ENCODE measurements at regions not wholly inside any gene's neighbourhood (a gene's known extent, or its start where the extent isn't known, plus 50 kb on each side); places are given as distances from the start of the nearest gene placed in this dataset.

GRCh38 chr3:190731596-190731995, 130.9 kb downstream of the GMNC start (continued):
- TF ChIP-seq DMTF1 (CRISPR knock-in tag; IDR thresholded peaks at IDR 0.05): no peak
- TF ChIP-seq ZNF768 (CRISPR knock-in tag; IDR thresholded peaks at IDR 0.05): no peak

- H2AFZ ChIP-seq (ENCODE audit: low read length): no peak overlapping the region
- ATAC-seq (peak; percentile 71; the same call in 2 of the 3 replicates), FAIRE-seq (no peak), DNase-seq (ENCODE audit: low spot score) (peak; percentile 16)
- H3K4me3 ChIP-seq (replicated peaks in 1 of 3; ENCODE audit: insufficient read depth in 1 of 3, low read depth in 2 of 3, low read length in 3 of 3): no peak overlapping the region
- no peaks in the 10 kb centered on the region for H4K20me1 ChIP-seq (ENCODE audit: insufficient read depth, low read length)
- H3K4me2 ChIP-seq (ENCODE audit: low read depth, low read length): peak overlapping the region; percentile 18; the same call in 1 of the 2 replicates
- intact Hi-C loops (cut with micrococcal nuclease; ENCODE audit: unreplicated experiment): no loop called here
- no peaks in the 10 kb centered on the region for H3K4me1 ChIP-seq (ENCODE audit: insufficient read depth, low read length)
- in situ Hi-C loops (cut with HindIII; ENCODE audit: extremely low pct_ligation_motif_present, low pct_unique_long_range_greater_than_20kb): no loop called here
- ChIA-PET CTCF (ENCODE audit: low intra/inter-chr PET ratio, low total read pairs) (no interaction called here), POLR2A (no interaction called here)
- BruUV-seq (replicated peaks): no TSS peak
- no peak overlapping the region for H3K9ac ChIP-seq (ENCODE audit: insufficient read depth, low read depth, low read length)
- WGBS (ENCODE audit: low lambda C conversion rate): 14% methylated on average over 7 of the region's 7 CpGs
- H3K79me2 ChIP-seq (ENCODE audit: insufficient read depth, low read length): no peaks in the 10 kb centered on the region
- H3K9me3 ChIP-seq (ENCODE audit: low read length): no peaks in the 10 kb centered on the region
- H3K27ac ChIP-seq (ENCODE audit: extremely low read length, insufficient read depth, low read length): no peak overlapping the region
- H3K36me3 ChIP-seq (replicated peaks in 1 of 2; ENCODE audit: control insufficient read depth in 1 of 2, insufficient read depth in 2 of 2, low read length in 2 of 2): no peaks in the 10 kb centered on the region
- H3K27me3 ChIP-seq (ENCODE audit: control insufficient read depth in 1 of 2, insufficient read depth in 2 of 2, low read length in 2 of 2): no peaks in the 10 kb centered on the region
- no peak for TF ChIP-seq U2AF1 (optimal IDR thresholded peaks at IDR 0.05; ENCODE audit: low read depth, low read length)
- TF ChIP-seq MAFF (IDR thresholded peaks at IDR 0.05; ENCODE audit: low read depth, low read length): 0 out of 2 replicates have a peak, but pooled peaks have one; percentile 5
- TF ChIP-seq CEBPG (CRISPR knock-in tag; IDR thresholded peaks at IDR 0.05): peak; percentile 77
- TF ChIP-seq ZNF841 (CRISPR knock-in tag; IDR thresholded peaks at IDR 0.05; ENCODE audit: borderline replicate concordance): no peak
- no peak for TF ChIP-seq HNRNPH1 (optimal IDR thresholded peaks at IDR 0.05; ENCODE audit: low read depth, low read length)
- no peak for TF ChIP-seq TFDP1 (CRISPR knock-in tag; IDR thresholded peaks at IDR 0.05; ENCODE audit: borderline replicate concordance)
- TF ChIP-seq IRF9 (CRISPR knock-in tag; IDR thresholded peaks at IDR 0.05; ENCODE audit: borderline replicate concordance): no peak
- TF ChIP-seq YEATS4 (CRISPR knock-in tag; IDR thresholded peaks at IDR 0.05; ENCODE audit: borderline replicate concordance): no peak
- TF ChIP-seq PRDM15 (CRISPR knock-in tag; IDR thresholded peaks at IDR 0.05): no peak
- no peak for TF ChIP-seq ZNF710 (CRISPR knock-in tag; IDR thresholded peaks at IDR 0.05; ENCODE audit: borderline replicate concordance)
Measured at GRCh38 chr3:190728574-190729246, 133.8 kb downstream of the GMNC start.

Measured in HepG2 (cell line).